Osteocyte (in vitro differentiated cells): ENCODE measurements at regions not wholly inside any gene's neighbourhood (a gene's known extent, or its start where the extent isn't known, plus 50 kb on each side); places are given as distances from the start of the nearest gene placed in this dataset.

Experiments
- DNase-seq: peaks from one replicate; pipeline ENCODE4 v3.0.0; 2021; ENCODE audit warnings: mixed read lengths; ENCODE audit not compliant: unreplicated experiment; ENCODE audit errors: extremely low spot score
- H3K27ac Mint-ChIP-seq: one replicate; pipeline ENCODE4 v1.8.0; 2021; ENCODE audit warnings: mild to moderate bottlenecking, mixed read lengths; ENCODE audit not compliant: unreplicated experiment
- H3K27me3 Mint-ChIP-seq: one replicate; pipeline ENCODE4 v1.8.0; 2021; ENCODE audit warnings: mixed read lengths; ENCODE audit not compliant: unreplicated experiment
- H3K36me3 Mint-ChIP-seq: one replicate; pipeline ENCODE4 v1.8.0; 2021; ENCODE audit warnings: mixed read lengths; ENCODE audit not compliant: unreplicated experiment
- H3K4me1 Mint-ChIP-seq: one replicate; pipeline ENCODE4 v1.8.0; 2021; ENCODE audit warnings: mixed read lengths; ENCODE audit not compliant: unreplicated experiment
- H3K4me3 Mint-ChIP-seq: one replicate; pipeline ENCODE4 v1.8.0; 2021; ENCODE audit warnings: mild to moderate bottlenecking, moderate library complexity, mixed read lengths; ENCODE audit not compliant: unreplicated experiment
- H3K9me3 Mint-ChIP-seq: one replicate; pipeline ENCODE4 v1.8.0; 2021; ENCODE audit warnings: mixed read lengths; ENCODE audit not compliant: unreplicated experiment
- CTCF ChIP-seq: fragments of 200-600 bp; sonication (generic); IDR thresholded peaks from 2 replicates; pipeline ENCODE4 v1.5.0; 2021; ENCODE audit warnings: antibody characterized with exemption, mild to moderate bottlenecking, moderate library complexity

GRCh38 chr5:165626161-165626560 is 2120.7 kb downstream of the MAT2B start:
- H3K9me3 Mint-ChIP-seq, result peaks cover 5% of the 10 kb centered on the region
- H3K4me3 Mint-ChIP-seq, result no peak overlapping the region
- H3K4me1 Mint-ChIP-seq, result no peaks in the 10 kb centered on the region
- DNase-seq, result no peak
- TF ChIP-seq CTCF, result no peak
- no peak overlapping the region for H3K27ac Mint-ChIP-seq
- no peaks in the 10 kb centered on the region for H3K36me3 Mint-ChIP-seq
- no peaks in the 10 kb centered on the region for H3K27me3 Mint-ChIP-seq

- Mint-ChIP-seq H3K36me3 (no peaks in the 10 kb centered on the region), H3K27me3 (no peaks in the 10 kb centered on the region), H3K27ac (no peak overlapping the region), H3K9me3 (peaks cover 5% of the 10 kb centered on the region), H3K4me3 (no peak overlapping the region), H3K4me1 (no peaks in the 10 kb centered on the region)
- no peak for TF ChIP-seq CTCF
- DNase-seq, result no peak
Measured at GRCh38 chr5:165627548-165628170, 2122.2 kb downstream of the MAT2B start.

- Mint-ChIP-seq H3K27me3 (no peaks in the 10 kb centered on the region), H3K4me3 (no peak overlapping the region), H3K27ac (no peak overlapping the region), H3K9me3 (no peaks in the 10 kb centered on the region), H3K36me3 (no peaks in the 10 kb centered on the region), H3K4me1 (no peaks in the 10 kb centered on the region)
- no peak for DNase-seq
- peak; percentile 78 for TF ChIP-seq CTCF
Measured at GRCh38 chr5:165630261-165630778, 2124.9 kb downstream of the MAT2B start.

GRCh38 chr5:165631235-165631634 is 2125.8 kb downstream of the MAT2B start:
- no peaks in the 10 kb centered on the region for H3K9me3 Mint-ChIP-seq
- DNase-seq, result no peak
- no peak overlapping the region for H3K4me3 Mint-ChIP-seq
- TF ChIP-seq CTCF, result no peak
- no peak overlapping the region for H3K27ac Mint-ChIP-seq
- H3K36me3 Mint-ChIP-seq, result no peaks in the 10 kb centered on the region
- H3K27me3 Mint-ChIP-seq, result no peaks in the 10 kb centered on the region
- no peaks in the 10 kb centered on the region for H3K4me1 Mint-ChIP-seq

- no peak for DNase-seq
- H3K9me3 Mint-ChIP-seq, result peaks cover 17% of the 10 kb centered on the region
- no peak overlapping the region for H3K4me3 Mint-ChIP-seq
- H3K4me1 Mint-ChIP-seq, result no peaks in the 10 kb centered on the region
- no peaks in the 10 kb centered on the region for H3K27me3 Mint-ChIP-seq
- no peak for TF ChIP-seq CTCF
- H3K36me3 Mint-ChIP-seq, result no peaks in the 10 kb centered on the region
- no peak overlapping the region for H3K27ac Mint-ChIP-seq
Measured at GRCh38 chr5:165642366-165642765, 2136.9 kb downstream of the MAT2B start.
